ENCODE measurements at regions not wholly inside any gene's neighbourhood (a gene's known extent, or its start where the extent isn't known, plus 50 kb on each side); places are given as distances from the start of the nearest gene placed in this dataset.

- TF ChIP-seq CTCF (IDR thresholded peaks at IDR 0.05) (no peak), POLR2AphosphoS5 (IDR thresholded peaks at IDR 0.05) (no peak)
Measured at GRCh38 chr1:80534606-80535360, 1266.0 kb upstream of the ADGRL2 start.

All from breast epithelium (tissue), 3 donors.